ENCODE measurements at regions not wholly inside any gene's neighbourhood (a gene's known extent, or its start where the extent isn't known, plus 50 kb on each side); places are given as distances from the start of the nearest gene placed in this dataset.

- intact Hi-C loops (cut with micrococcal nuclease) (loop anchor here (5.0 kb wide), 1 partner anchor 983 kb away; no protein-coding TSS in a partner anchor), dilution Hi-C loops (cut with HindIII; ENCODE audit: low sequenced_read_pairs, unreplicated experiment) (no loop called here), in situ Hi-C loops (cut with MboI; ENCODE audit: low sequenced_read_pairs) (no loop called here)
- TF ChIP-seq RFX5 (IDR thresholded peaks at IDR 0.05; ENCODE audit: low read depth, low read length) (no peak), MAZ (IDR thresholded peaks at IDR 0.05; ENCODE audit: borderline replicate concordance, low read depth, low read length) (no peak), SMC3 (IDR thresholded peaks at IDR 0.05; ENCODE audit: low read depth, low read length) (no peak), MXI1 (IDR thresholded peaks at IDR 0.05; ENCODE audit: borderline replicate concordance, low read depth, low read length) (no peak), RCOR1 (IDR thresholded peaks at IDR 0.05; ENCODE audit: insufficient replicate concordance, low read length) (no peak), CEBPB (IDR thresholded peaks at IDR 0.05; ENCODE audit: low read depth, low read length) (no peak), BHLHE40 (IDR thresholded peaks at IDR 0.05; ENCODE audit: low read depth, low read length) (no peak), RAD21 (IDR thresholded peaks at IDR 0.05; ENCODE audit: low read length) (no peak), CHD1 (IDR thresholded peaks at IDR 0.05; ENCODE audit: low read depth, low read length) (no peak), CTCF (conservative IDR thresholded peaks at IDR 0.05; ENCODE audit: low read depth, low read length) (no peak), FOS (IDR thresholded peaks at IDR 0.05; ENCODE audit: low read depth, low read length) (no peak), MAFK (IDR thresholded peaks at IDR 0.05; ENCODE audit: low read depth, low read length) (no peak), USF2 (IDR thresholded peaks at IDR 0.05; ENCODE audit: low read depth, low read length) (no peak), POLR2A (IDR thresholded peaks at IDR 0.05; ENCODE audit: low read depth, low read length) (no peak), NFE2L2 (IDR thresholded peaks at IDR 0.05; ENCODE audit: low read depth, low read length) (no peak), ELK1 (IDR thresholded peaks at IDR 0.05; ENCODE audit: borderline replicate concordance, low read depth, low read length) (no peak)
- Histone ChIP-seq H2BK120ac (ENCODE audit: low read depth, low read length) (no peak overlapping the region), H3K4me1 (ENCODE audit: control insufficient read depth, insufficient read depth, low read length) (no peaks in the 10 kb centered on the region), H4K91ac (ENCODE audit: insufficient read depth, low read depth, low read length) (no peak overlapping the region), H3K23ac (ENCODE audit: low read depth, low read length) (no peak overlapping the region), H3K4ac (ENCODE audit: low read depth, low read length) (no peak overlapping the region), H3K4me3 (ENCODE audit: insufficient read depth, low read depth, low read length) (no peak overlapping the region), H3K27ac (ENCODE audit: insufficient read depth, low read length) (no peak overlapping the region), H3K56ac (ENCODE audit: extremely low read depth, insufficient read depth, low read length) (no peak overlapping the region), H3K36me3 (ENCODE audit: control insufficient read depth, insufficient read depth, low read length) (no peaks in the 10 kb centered on the region), H3K9me3 (ENCODE audit: control insufficient read depth, insufficient read depth, low read length) (no peaks in the 10 kb centered on the region), H2AK5ac (ENCODE audit: low read depth, low read length) (no peak overlapping the region), H2BK20ac (ENCODE audit: low read depth, low read length) (no peak overlapping the region), H3K9ac (ENCODE audit: low read depth, low read length) (no peak overlapping the region), H3K27me3 (ENCODE audit: control insufficient read depth, insufficient read depth, low read length) (no peaks in the 10 kb centered on the region), H2BK5ac (ENCODE audit: low read depth, low read length, poor library complexity, severe bottlenecking) (no peak overlapping the region), H2BK15ac (ENCODE audit: low read depth, low read length) (no peak overlapping the region), H4K8ac (ENCODE audit: low read depth in 2 of 2, low read length in 2 of 2) (no peak overlapping the region), H3K14ac (replicated peaks; ENCODE audit: low read depth, low read length) (no peak overlapping the region), H4K5ac (ENCODE audit: low read depth, low read length) (no peak overlapping the region), H3K79me1 (ENCODE audit: low read depth in 1 of 2, low read length in 2 of 2) (no peaks in the 10 kb centered on the region), H2AFZ (replicated peaks; ENCODE audit: low read length, poor library complexity) (no peak overlapping the region), H4K20me1 (ENCODE audit: insufficient read depth, low read length) (no peaks in the 10 kb centered on the region), H2AK9ac (replicated peaks; ENCODE audit: low read depth, low read length, poor library complexity) (no peak overlapping the region), H3K4me2 (ENCODE audit: low read depth, low read length) (no peak overlapping the region), H3K9me1 (ENCODE audit: insufficient read depth, low read length) (no peaks in the 10 kb centered on the region), H3K18ac (ENCODE audit: low read depth, low read length) (no peak overlapping the region)
- POLR2A ChIA-PET (ENCODE audit: unreplicated experiment): no interaction called here
- ATAC-seq (ENCODE audit: low read depth) (no peak), DNase-seq (no peak)
- CTCF ChIA-PET: interaction anchor here (1.0 kb wide), 1 partner anchor 128 kb away, joined by 4 read pairs; no protein-coding TSS in a partner anchor
- WGBS, 2 experiments (ENCODE audit: extremely low coverage in 2 of 2, insufficient read length in 1 of 2): no CpG with 5 or more reads among the region's 9 CpGs
- BruUV-seq (replicated peaks): no TSS peak
Measured at GRCh38 chr5:155834271-155834975, 492.5 kb upstream of the SGCD start.
